ENCODE measurements at regions not wholly inside any gene's neighbourhood (a gene's known extent, or its start where the extent isn't known, plus 50 kb on each side); places are given as distances from the start of the nearest gene placed in this dataset.

GRCh38 chr4:53920116-53920515, 144.3 kb downstream of the CHIC2 start:
- H3K4me3 Mint-ChIP-seq (ENCODE audit: unreplicated experiment): no peak overlapping the region
- H4K20me1 ChIP-seq (ENCODE audit: insufficient read depth, low read length): no peaks in the 10 kb centered on the region

DNA sequence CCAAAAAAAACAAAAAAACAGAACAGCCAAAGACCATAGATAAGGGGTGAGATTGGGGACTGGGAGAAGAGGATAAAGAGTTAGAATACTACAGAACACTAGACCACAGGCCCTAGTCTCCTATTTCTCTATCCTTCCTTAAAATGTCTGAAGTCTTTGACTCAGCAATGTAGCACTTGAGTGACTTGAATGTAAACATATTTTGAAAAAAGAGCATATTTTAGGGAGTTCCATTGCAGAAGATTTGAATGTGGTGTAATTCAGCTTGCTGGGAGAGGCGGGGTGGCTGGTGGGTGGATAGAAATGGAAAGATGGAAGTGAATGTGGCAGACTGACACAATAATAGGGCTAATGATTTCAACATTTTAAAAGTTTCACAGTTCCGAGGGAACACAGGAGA, 144.9 kb downstream of the CHIC2 start:
- H3K27ac ChIP-seq (ENCODE audit: low read depth, low read length): no peak overlapping the region
- no peaks in the 10 kb centered on the region for H3K79me2 ChIP-seq (ENCODE audit: insufficient read depth, low read length)
- no peak for FAIRE-seq
- DNase-seq (ENCODE audit: low read depth): no peak
- Mint-ChIP-seq H3K4me1 (ENCODE audit: low read depth, unreplicated experiment) (peaks cover 15% of the 10 kb centered on the region), H3K27me3 (ENCODE audit: low read depth, unreplicated experiment) (peaks cover 4% of the 10 kb centered on the region), H3K9me3 (ENCODE audit: unreplicated experiment) (no peaks in the 10 kb centered on the region), H3K36me3 (ENCODE audit: low read depth, unreplicated experiment) (peaks cover 2% of the 10 kb centered on the region), H3K4me3 (ENCODE audit: unreplicated experiment) (no peak overlapping the region), H3K27ac (ENCODE audit: unreplicated experiment) (peak overlapping the region; percentile 23)
- H3K36me3 ChIP-seq (ENCODE audit: insufficient read depth, low read length): no peaks in the 10 kb centered on the region
- H4K20me1 ChIP-seq (ENCODE audit: insufficient read depth, low read length): no peaks in the 10 kb centered on the region
- TF ChIP-seq EZH2 (IDR thresholded peaks at IDR 0.05; ENCODE audit: insufficient read depth, low read length): no peak
- no peak for TF ChIP-seq CTCF (IDR thresholded peaks at IDR 0.05; ENCODE audit: insufficient read depth, low read depth, low read length)
- no peak overlapping the region for H2AFZ ChIP-seq (ENCODE audit: low read depth, low read length)
- no peaks in the 10 kb centered on the region for H3K9me3 ChIP-seq (ENCODE audit: insufficient read depth, low read depth, low read length)
- H3K4me3 ChIP-seq (ENCODE audit: insufficient read depth, low read depth, low read length): no peak overlapping the region
- no peak overlapping the region for H3K4me2 ChIP-seq (ENCODE audit: low read length)
- peaks cover 16% of the 10 kb centered on the region for H3K4me1 ChIP-seq (ENCODE audit: insufficient read depth, low read length)
- H3K27me3 ChIP-seq (ENCODE audit: insufficient read depth, low read length): no peaks in the 10 kb centered on the region
- H3K9ac ChIP-seq (ENCODE audit: low read length): no peak overlapping the region

More at GRCh38 chr4:53920116-53920515, 144.3 kb downstream of the CHIC2 start:
- FAIRE-seq: no peak
- Histone ChIP-seq H3K9ac (ENCODE audit: low read length) (no peak overlapping the region), H3K27ac (ENCODE audit: low read depth, low read length) (no peak overlapping the region), H3K9me3 (ENCODE audit: insufficient read depth, low read depth, low read length) (no peaks in the 10 kb centered on the region), H3K4me2 (ENCODE audit: low read length) (no peak overlapping the region), H3K4me1 (ENCODE audit: insufficient read depth, low read length) (peaks cover 12% of the 10 kb centered on the region), H3K4me3 (ENCODE audit: insufficient read depth, low read depth, low read length) (no peak overlapping the region), H3K79me2 (ENCODE audit: insufficient read depth, low read length) (no peaks in the 10 kb centered on the region), H3K36me3 (ENCODE audit: insufficient read depth, low read length) (no peaks in the 10 kb centered on the region), H3K27me3 (ENCODE audit: insufficient read depth, low read length) (no peaks in the 10 kb centered on the region), H2AFZ (ENCODE audit: low read depth, low read length) (no peak overlapping the region)
- no peak for DNase-seq (ENCODE audit: low read depth)
- Mint-ChIP-seq H3K27ac (ENCODE audit: unreplicated experiment) (no peak overlapping the region), H3K36me3 (ENCODE audit: low read depth, unreplicated experiment) (peaks cover 2% of the 10 kb centered on the region), H3K4me1 (ENCODE audit: low read depth, unreplicated experiment) (peaks cover 11% of the 10 kb centered on the region), H3K27me3 (ENCODE audit: low read depth, unreplicated experiment) (peaks cover 9% of the 10 kb centered on the region), H3K9me3 (ENCODE audit: unreplicated experiment) (no peaks in the 10 kb centered on the region)
- no peak for TF ChIP-seq EZH2 (IDR thresholded peaks at IDR 0.05; ENCODE audit: insufficient read depth, low read length)
- no peak for TF ChIP-seq CTCF (IDR thresholded peaks at IDR 0.05; ENCODE audit: insufficient read depth, low read depth, low read length)

- Histone ChIP-seq H2AFZ (ENCODE audit: low read depth, low read length) (no peak overlapping the region), H4K20me1 (ENCODE audit: insufficient read depth, low read length) (no peaks in the 10 kb centered on the region), H3K4me3 (ENCODE audit: insufficient read depth, low read depth, low read length) (no peak overlapping the region), H3K9me3 (ENCODE audit: insufficient read depth, low read depth, low read length) (no peaks in the 10 kb centered on the region), H3K79me2 (ENCODE audit: insufficient read depth, low read length) (no peaks in the 10 kb centered on the region), H3K4me2 (ENCODE audit: low read length) (no peak overlapping the region), H3K27ac (ENCODE audit: low read depth, low read length) (no peak overlapping the region), H3K4me1 (ENCODE audit: insufficient read depth, low read length) (peaks cover 17% of the 10 kb centered on the region), H3K36me3 (ENCODE audit: insufficient read depth, low read length) (no peaks in the 10 kb centered on the region), H3K27me3 (ENCODE audit: insufficient read depth, low read length) (no peaks in the 10 kb centered on the region), H3K9ac (ENCODE audit: low read length) (no peak overlapping the region)
- Mint-ChIP-seq H3K4me1 (ENCODE audit: low read depth, unreplicated experiment) (peaks cover 20% of the 10 kb centered on the region), H3K4me3 (ENCODE audit: unreplicated experiment) (no peak overlapping the region), H3K27me3 (ENCODE audit: low read depth, unreplicated experiment) (peaks cover 2% of the 10 kb centered on the region), H3K27ac (ENCODE audit: unreplicated experiment) (no peak overlapping the region), H3K36me3 (ENCODE audit: low read depth, unreplicated experiment) (peaks cover 2% of the 10 kb centered on the region), H3K9me3 (ENCODE audit: unreplicated experiment) (no peaks in the 10 kb centered on the region)
- DNase-seq (ENCODE audit: low read depth) (peak; percentile 29), FAIRE-seq (peak; percentile 69)
- no peak for TF ChIP-seq EZH2 (IDR thresholded peaks at IDR 0.05; ENCODE audit: insufficient read depth, low read length)
- TF ChIP-seq CTCF (IDR thresholded peaks at IDR 0.05; ENCODE audit: insufficient read depth, low read depth, low read length): no peak
Measured at GRCh38 chr4:53917729-53918128, 146.7 kb downstream of the CHIC2 start.
